ENCODE measurements at regions not wholly inside any gene's neighbourhood (a gene's known extent, or its start where the extent isn't known, plus 50 kb on each side); places are given as distances from the start of the nearest gene placed in this dataset.

DNA sequence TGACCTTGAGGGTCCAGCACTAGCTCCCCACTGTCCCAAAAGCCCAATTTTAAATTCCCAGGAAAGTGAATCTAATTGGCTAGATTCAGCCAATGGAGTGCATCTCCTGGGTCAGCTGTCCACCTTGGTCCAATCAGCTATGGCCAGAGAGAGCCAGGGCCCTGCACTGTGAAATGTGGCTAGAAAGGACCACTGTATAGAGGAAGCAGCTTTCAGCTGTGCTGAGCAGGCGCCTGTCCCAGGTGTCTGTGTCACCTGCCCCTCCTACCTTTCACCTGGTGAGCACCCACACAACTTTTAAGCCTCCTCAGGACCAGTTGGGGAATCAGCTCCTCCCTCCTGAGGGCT is 186.2 kb downstream of the DRD1 start:
- Histone ChIP-seq H3K4me3 (ENCODE audit: low read depth in 1 of 2, low read length in 2 of 2) (no peak overlapping the region), H3K9me3 (ENCODE audit: control insufficient read depth in 1 of 2, low read length in 2 of 2) (no peaks in the 10 kb centered on the region), H3K4me1 (ENCODE audit: control insufficient read depth in 1 of 2, insufficient read depth in 2 of 2, low read length in 2 of 2) (no peaks in the 10 kb centered on the region), H3K27me3 (ENCODE audit: low read depth, low read length) (no peaks in the 10 kb centered on the region), H3K27ac (ENCODE audit: low read length) (no peak overlapping the region), H3K36me3 (ENCODE audit: control insufficient read depth in 1 of 2, insufficient read depth in 2 of 2, low read length in 2 of 2) (no peaks in the 10 kb centered on the region)

DNA sequence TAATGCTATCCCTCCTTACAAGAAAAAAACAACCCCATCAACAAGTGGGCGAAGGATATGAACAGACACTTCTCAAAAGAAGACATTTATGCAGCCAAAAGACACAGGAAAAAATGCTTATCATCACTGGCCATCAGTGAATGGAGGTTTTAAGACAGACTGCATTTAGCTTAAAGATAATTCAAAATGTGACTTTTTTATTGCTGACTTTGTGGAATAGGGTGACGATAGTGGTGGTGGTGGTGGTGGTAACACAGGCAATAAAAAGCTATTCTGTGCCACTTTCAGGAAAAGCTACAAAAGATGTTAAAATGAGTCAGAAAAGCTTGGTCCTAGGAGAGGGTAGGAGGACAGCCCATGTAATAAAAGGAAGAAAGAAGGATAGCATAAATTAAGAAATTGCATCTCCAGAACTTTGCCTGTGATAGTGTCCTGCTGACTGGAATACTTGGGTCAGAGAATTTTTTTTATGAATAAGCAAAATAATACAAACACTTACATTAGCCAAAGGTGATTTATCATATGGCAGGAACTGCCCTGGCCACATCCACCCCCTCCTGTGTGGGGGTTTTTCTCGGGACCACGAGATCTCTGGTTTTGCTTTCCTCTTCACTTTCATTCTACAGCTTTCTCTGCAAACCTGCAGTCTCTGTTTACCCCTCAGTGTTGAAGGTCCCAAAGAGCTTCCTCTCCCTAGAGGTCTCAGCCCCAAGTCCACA is 186.7 kb downstream of the DRD1 start:
- no peaks in the 10 kb centered on the region for H3K9me3 ChIP-seq (ENCODE audit: control insufficient read depth in 1 of 2, low read length in 2 of 2)
- no peak overlapping the region for H3K4me3 ChIP-seq (ENCODE audit: low read depth in 1 of 2, low read length in 2 of 2)
- H3K36me3 ChIP-seq (ENCODE audit: control insufficient read depth in 1 of 2, insufficient read depth in 2 of 2, low read length in 2 of 2), result no peaks in the 10 kb centered on the region
- no peaks in the 10 kb centered on the region for H3K4me1 ChIP-seq (ENCODE audit: control insufficient read depth in 1 of 2, insufficient read depth in 2 of 2, low read length in 2 of 2)
- H3K27ac ChIP-seq (ENCODE audit: low read length), result no peak overlapping the region
- no peaks in the 10 kb centered on the region for H3K27me3 ChIP-seq (ENCODE audit: low read depth, low read length)

DNA sequence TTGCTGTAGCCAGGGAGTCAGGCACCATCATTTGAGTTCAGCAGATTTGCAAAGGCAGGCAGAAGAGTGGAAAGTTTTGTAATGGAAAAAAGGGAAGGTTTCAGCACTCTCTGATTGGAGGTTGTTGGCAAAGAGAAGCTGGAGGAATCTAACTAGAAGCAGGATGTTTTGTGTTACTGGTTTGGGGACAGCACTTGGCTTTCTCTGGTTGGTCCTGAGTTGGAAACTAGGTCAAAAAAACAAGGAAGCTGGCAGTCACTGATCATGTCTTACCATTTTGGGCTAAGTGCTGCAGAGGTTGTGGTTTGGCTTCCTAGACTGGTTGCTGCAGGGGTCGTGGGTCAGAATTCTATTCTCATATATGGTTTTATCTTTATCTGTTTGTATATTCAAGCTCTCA is 189.8 kb downstream of the DRD1 start:
- Histone ChIP-seq H3K4me3 (ENCODE audit: low read depth in 1 of 2, low read length in 2 of 2) (no peak overlapping the region), H3K36me3 (ENCODE audit: control insufficient read depth in 1 of 2, insufficient read depth in 2 of 2, low read length in 2 of 2) (no peaks in the 10 kb centered on the region), H3K27ac (ENCODE audit: low read length) (no peak overlapping the region), H3K9me3 (ENCODE audit: control insufficient read depth in 1 of 2, low read length in 2 of 2) (no peaks in the 10 kb centered on the region), H3K4me1 (ENCODE audit: control insufficient read depth in 1 of 2, insufficient read depth in 2 of 2, low read length in 2 of 2) (no peaks in the 10 kb centered on the region), H3K27me3 (ENCODE audit: low read depth, low read length) (no peaks in the 10 kb centered on the region)

DNA sequence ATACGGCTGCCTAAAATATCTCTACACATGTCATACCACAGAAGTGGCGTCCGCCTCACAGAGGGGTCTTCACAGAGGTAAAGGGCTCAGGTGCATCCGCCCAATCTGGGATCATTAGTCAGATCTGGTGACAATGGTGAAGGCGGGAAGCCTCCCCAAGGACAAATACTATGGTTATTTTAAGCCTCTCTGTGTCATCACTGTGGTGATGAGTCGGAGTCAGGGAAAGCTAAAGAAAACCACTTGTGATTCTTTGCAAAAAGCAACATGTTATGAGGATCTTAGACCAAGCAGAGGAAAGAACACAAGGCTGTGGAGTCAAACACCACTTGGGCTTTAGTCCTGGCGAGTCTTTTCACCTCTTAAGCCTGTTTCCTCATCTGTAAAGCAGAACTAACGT is 190.4 kb downstream of the DRD1 start:
- no peaks in the 10 kb centered on the region for H3K9me3 ChIP-seq (ENCODE audit: control insufficient read depth in 1 of 2, low read length in 2 of 2)
- no peaks in the 10 kb centered on the region for H3K36me3 ChIP-seq (ENCODE audit: control insufficient read depth in 1 of 2, insufficient read depth in 2 of 2, low read length in 2 of 2)
- H3K4me1 ChIP-seq (ENCODE audit: control insufficient read depth in 1 of 2, insufficient read depth in 2 of 2, low read length in 2 of 2), result no peaks in the 10 kb centered on the region
- H3K27ac ChIP-seq (ENCODE audit: low read length), result no peak overlapping the region
- no peaks in the 10 kb centered on the region for H3K27me3 ChIP-seq (ENCODE audit: low read depth, low read length)
- no peak overlapping the region for H3K4me3 ChIP-seq (ENCODE audit: low read depth in 1 of 2, low read length in 2 of 2)

DNA sequence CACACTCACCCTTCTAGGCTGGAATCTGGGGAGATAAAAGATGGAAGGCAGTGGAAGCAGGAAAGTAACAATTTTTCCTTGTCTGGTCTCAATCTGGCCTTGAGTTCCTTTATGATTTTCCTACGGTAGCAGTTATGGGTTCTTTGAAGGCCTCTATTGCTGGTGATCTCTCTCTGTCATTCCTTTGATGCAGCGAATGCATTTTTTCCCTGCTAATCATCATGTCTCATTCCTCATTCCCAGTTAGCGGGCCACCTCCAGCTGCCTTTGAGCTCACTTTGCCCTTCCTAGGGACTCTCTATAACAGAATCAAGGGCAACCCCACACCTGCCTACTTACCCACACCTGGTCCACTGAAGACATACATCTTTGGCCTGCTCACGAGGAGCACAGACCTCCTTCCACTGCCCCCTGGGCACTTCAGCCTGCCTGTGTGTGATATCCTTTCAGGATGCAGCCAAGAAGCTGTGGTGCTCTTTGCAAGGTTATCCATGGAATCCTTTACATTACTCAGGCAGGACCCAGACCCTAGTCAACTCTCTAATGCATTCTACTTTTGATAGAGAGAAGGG is 191.7 kb downstream of the DRD1 start:
- Histone ChIP-seq H3K36me3 (ENCODE audit: control insufficient read depth in 1 of 2, insufficient read depth in 2 of 2, low read length in 2 of 2) (no peaks in the 10 kb centered on the region), H3K4me1 (ENCODE audit: control insufficient read depth in 1 of 2, insufficient read depth in 2 of 2, low read length in 2 of 2) (no peaks in the 10 kb centered on the region), H3K4me3 (ENCODE audit: low read depth in 1 of 2, low read length in 2 of 2) (no peak overlapping the region), H3K27ac (ENCODE audit: low read length) (no peak overlapping the region), H3K9me3 (ENCODE audit: control insufficient read depth in 1 of 2, low read length in 2 of 2) (no peaks in the 10 kb centered on the region), H3K27me3 (ENCODE audit: low read depth, low read length) (no peaks in the 10 kb centered on the region)

DNA sequence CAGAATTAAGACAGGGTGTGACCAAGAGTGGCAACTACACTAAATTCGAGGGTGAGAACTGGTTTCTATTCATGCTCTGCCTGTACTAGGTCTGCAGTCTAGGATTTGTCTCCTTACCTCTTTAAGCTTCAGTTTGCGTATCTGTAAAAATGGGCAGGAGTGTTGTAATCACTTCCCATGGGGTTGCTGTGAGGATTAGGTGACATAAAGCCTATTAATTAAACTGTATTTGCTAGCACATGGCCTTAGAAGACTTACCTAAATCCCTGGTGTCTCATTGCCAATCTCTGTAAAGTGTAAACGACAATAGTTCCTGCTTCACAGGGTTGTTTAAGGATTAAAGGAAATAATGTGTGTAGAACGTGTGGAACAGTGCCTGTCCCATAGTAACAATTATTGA is 193.6 kb downstream of the DRD1 start:
- Histone ChIP-seq H3K4me1 (ENCODE audit: control insufficient read depth in 1 of 2, insufficient read depth in 2 of 2, low read length in 2 of 2) (no peaks in the 10 kb centered on the region), H3K36me3 (ENCODE audit: control insufficient read depth in 1 of 2, insufficient read depth in 2 of 2, low read length in 2 of 2) (no peaks in the 10 kb centered on the region), H3K27ac (ENCODE audit: low read length) (no peak overlapping the region), H3K9me3 (ENCODE audit: control insufficient read depth in 1 of 2, low read length in 2 of 2) (no peaks in the 10 kb centered on the region), H3K4me3 (ENCODE audit: low read depth in 1 of 2, low read length in 2 of 2) (no peak overlapping the region), H3K27me3 (ENCODE audit: low read depth, low read length) (no peaks in the 10 kb centered on the region)

DNA sequence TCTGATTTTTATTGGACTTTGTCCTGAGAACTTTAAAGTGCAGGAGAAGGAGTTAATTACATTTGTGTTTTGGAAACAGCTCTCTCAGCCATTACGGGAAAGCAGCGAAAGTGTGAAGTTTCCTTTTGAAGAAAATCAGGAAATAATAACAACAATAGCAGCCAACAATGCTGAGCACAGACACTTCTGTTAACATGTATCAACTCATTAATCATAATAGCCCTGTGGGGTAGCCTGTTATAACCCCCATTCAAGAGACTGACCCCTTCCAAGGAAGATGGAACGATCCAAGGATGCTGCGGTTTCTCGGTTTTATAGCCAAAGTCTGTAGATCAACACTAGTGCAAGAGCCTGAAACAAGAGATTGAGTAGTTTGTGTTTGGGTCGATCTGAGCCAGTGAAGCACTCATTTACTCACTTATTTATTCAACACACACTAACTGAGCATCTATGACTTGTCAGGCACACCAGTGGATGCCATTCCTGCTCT is 195.5 kb downstream of the DRD1 start:
- no peak overlapping the region for H3K27ac ChIP-seq (ENCODE audit: low read length)
- no peaks in the 10 kb centered on the region for H3K36me3 ChIP-seq (ENCODE audit: control insufficient read depth in 1 of 2, insufficient read depth in 2 of 2, low read length in 2 of 2)
- H3K4me3 ChIP-seq (ENCODE audit: low read depth in 1 of 2, low read length in 2 of 2), result no peak overlapping the region
- H3K9me3 ChIP-seq (ENCODE audit: control insufficient read depth in 1 of 2, low read length in 2 of 2), result no peaks in the 10 kb centered on the region
- no peaks in the 10 kb centered on the region for H3K27me3 ChIP-seq (ENCODE audit: low read depth, low read length)
- no peaks in the 10 kb centered on the region for H3K4me1 ChIP-seq (ENCODE audit: control insufficient read depth in 1 of 2, insufficient read depth in 2 of 2, low read length in 2 of 2)

DNA sequence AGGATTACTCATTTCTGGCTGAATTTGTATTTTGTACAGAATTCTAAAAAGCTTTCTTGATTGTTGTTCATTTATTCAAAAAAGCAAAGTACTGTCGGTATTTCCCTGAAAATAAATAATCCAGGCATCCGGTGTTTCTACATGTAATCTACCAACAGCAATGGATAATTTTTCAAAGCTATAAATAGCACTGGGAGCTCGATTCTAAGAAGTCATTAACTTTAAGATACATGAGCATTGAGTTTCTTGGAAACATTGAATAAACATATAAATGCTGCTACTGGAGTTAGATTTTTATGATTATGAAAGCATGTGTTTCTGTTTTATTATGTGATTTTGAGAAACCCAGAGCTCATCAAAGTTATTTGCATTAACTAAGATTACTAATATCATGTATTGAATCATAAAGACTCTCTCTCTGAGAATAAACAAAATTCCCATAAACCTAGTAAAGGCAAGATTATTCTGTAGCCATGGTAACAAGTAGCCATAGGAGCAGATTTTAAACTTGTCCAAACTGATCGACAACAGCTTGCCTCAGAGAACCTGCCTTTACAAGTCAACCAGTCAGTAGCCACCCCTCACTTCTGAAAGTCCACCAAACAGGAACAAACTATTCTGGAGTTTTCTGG is 197.0 kb downstream of the DRD1 start:
- Histone ChIP-seq H3K4me3 (ENCODE audit: low read depth in 1 of 2, low read length in 2 of 2) (no peak overlapping the region), H3K27me3 (ENCODE audit: low read depth, low read length) (no peaks in the 10 kb centered on the region), H3K27ac (ENCODE audit: low read length) (no peak overlapping the region), H3K36me3 (ENCODE audit: control insufficient read depth in 1 of 2, insufficient read depth in 2 of 2, low read length in 2 of 2) (no peaks in the 10 kb centered on the region), H3K4me1 (ENCODE audit: control insufficient read depth in 1 of 2, insufficient read depth in 2 of 2, low read length in 2 of 2) (no peaks in the 10 kb centered on the region), H3K9me3 (ENCODE audit: control insufficient read depth in 1 of 2, low read length in 2 of 2) (no peaks in the 10 kb centered on the region)

DNA sequence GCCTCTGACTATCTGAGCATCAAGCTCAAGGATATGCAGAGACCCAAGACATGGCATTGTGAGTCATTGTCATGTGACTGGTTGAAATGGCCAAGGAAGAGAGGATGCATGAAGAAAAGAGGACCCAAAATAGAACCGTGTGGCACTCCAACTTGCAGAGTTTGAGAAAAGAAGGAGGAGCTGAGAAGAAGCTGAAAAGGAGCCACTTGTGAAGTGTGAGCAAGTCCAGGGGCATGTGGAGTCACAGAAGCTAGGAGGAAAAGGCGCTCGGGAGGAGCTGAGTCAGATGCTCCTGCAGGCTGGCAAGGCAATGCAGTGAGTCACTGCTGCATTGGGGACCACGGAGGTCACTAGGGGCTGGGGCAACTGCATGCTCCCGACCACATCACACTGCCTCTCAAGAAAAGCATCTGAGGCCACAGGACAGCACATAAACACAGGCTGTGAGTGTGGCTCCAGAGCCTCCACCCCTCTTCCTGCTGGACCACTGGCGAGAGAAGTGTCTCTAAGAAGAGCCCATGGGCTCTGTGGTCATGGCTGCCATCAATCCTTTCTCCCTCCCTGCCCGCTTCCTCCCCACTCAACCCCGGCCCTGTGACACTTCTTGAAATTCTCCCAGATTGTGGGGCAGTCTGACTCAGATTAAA is 197.6 kb downstream of the DRD1 start:
- H3K4me1 ChIP-seq (ENCODE audit: control insufficient read depth in 1 of 2, insufficient read depth in 2 of 2, low read length in 2 of 2), result no peaks in the 10 kb centered on the region
- no peak overlapping the region for H3K27ac ChIP-seq (ENCODE audit: low read length)
- H3K36me3 ChIP-seq (ENCODE audit: control insufficient read depth in 1 of 2, insufficient read depth in 2 of 2, low read length in 2 of 2), result no peaks in the 10 kb centered on the region
- no peaks in the 10 kb centered on the region for H3K9me3 ChIP-seq (ENCODE audit: control insufficient read depth in 1 of 2, low read length in 2 of 2)
- H3K4me3 ChIP-seq (ENCODE audit: low read depth in 1 of 2, low read length in 2 of 2), result no peak overlapping the region
- H3K27me3 ChIP-seq (ENCODE audit: low read depth, low read length), result no peaks in the 10 kb centered on the region

DNA sequence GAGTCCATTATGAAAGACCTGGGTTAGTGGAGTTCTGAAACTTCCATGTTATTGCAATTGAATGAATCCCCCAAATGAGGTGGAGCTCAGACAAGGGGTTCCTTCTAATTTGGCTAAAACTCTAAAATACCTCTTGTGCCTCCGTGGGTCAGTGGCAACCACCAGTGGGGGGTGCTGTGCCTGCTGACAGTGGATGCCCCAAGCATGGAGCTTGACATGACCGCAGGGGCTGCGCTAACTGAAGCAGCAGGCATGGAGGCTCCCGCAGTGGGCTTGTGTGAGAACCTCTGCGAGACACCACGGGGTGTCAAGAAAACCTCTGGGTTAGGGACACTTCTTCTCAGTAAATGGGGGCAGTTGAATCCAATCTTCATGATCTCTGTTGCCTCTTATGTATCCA is 200.5 kb downstream of the DRD1 start:
- H3K4me3 ChIP-seq (ENCODE audit: low read depth in 1 of 2, low read length in 2 of 2), result no peak overlapping the region

DNA sequence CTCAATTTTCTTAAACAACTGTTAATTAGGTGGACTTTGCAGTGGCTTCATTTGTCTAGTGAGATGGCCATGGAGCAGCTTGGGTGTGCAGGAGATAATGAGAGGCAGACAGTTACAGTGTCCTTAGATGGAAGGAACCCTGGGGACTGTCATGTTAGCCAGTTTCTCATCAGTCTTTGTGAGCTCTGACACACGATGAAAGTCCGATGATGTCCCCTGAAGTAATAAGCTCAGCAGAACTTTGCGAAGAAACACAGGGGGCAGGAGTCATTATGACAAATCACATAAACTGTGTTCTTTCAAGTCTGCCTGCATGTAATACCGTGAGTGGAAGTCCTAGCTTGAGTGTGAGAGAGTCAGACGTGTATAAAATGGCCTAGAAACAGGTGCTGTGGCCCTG is 201.8 kb downstream of the DRD1 start:
- Histone ChIP-seq H3K36me3 (ENCODE audit: control insufficient read depth in 1 of 2, insufficient read depth in 2 of 2, low read length in 2 of 2) (no peaks in the 10 kb centered on the region), H3K4me3 (ENCODE audit: low read depth in 1 of 2, low read length in 2 of 2) (no peak overlapping the region), H3K27ac (ENCODE audit: low read length) (no peak overlapping the region), H3K27me3 (ENCODE audit: low read depth, low read length) (no peaks in the 10 kb centered on the region), H3K4me1 (ENCODE audit: control insufficient read depth in 1 of 2, insufficient read depth in 2 of 2, low read length in 2 of 2) (no peaks in the 10 kb centered on the region), H3K9me3 (ENCODE audit: control insufficient read depth in 1 of 2, low read length in 2 of 2) (no peaks in the 10 kb centered on the region)

More for the DNA sequence above, 200.5 kb downstream of the DRD1 start:
- no peaks in the 10 kb centered on the region for H3K36me3 ChIP-seq (ENCODE audit: control insufficient read depth in 1 of 2, insufficient read depth in 2 of 2, low read length in 2 of 2)
- no peaks in the 10 kb centered on the region for H3K4me1 ChIP-seq (ENCODE audit: control insufficient read depth in 1 of 2, insufficient read depth in 2 of 2, low read length in 2 of 2)
- H3K27ac ChIP-seq (ENCODE audit: low read length), result no peak overlapping the region
- H3K27me3 ChIP-seq (ENCODE audit: low read depth, low read length), result no peaks in the 10 kb centered on the region
- H3K9me3 ChIP-seq (ENCODE audit: control insufficient read depth in 1 of 2, low read length in 2 of 2), result no peaks in the 10 kb centered on the region
